HG02852 (cell line): ENCODE measurements at regions not wholly inside any gene's neighbourhood (a gene's known extent, or its start where the extent isn't known, plus 50 kb on each side); places are given as distances from the start of the nearest gene placed in this dataset.
"Not testable (repeated sequence)": the region's sequence is repeated elsewhere in the genome, so short reads cannot be mapped to it uniquely, and the experiment has no call there.

Experiments used
- ATAC-seq: cut with Tn5 transposase; IDR thresholded peaks from one replicate; pipeline ENCODE4 v1.9.1; 2021; ENCODE audit warnings: mild to moderate bottlenecking, moderate library complexity; ENCODE audit not compliant: unreplicated experiment

GRCh38 chr3:635393-635792 lies 438.8 kb downstream of the CHL1 start:
- no peak for ATAC-seq

- ATAC-seq, result no peak
Observed at GRCh38 chr3:643376-643775, 446.8 kb downstream of the CHL1 start.

- ATAC-seq, result no peak
Observed at GRCh38 chr3:655824-656223, 437.0 kb upstream of the CNTN6 start.

- no peak for ATAC-seq
Observed at GRCh38 chr3:661356-661755, 431.5 kb upstream of the CNTN6 start.

GRCh38 chr3:674116-674515 lies 418.7 kb upstream of the CNTN6 start:
- ATAC-seq, result no peak

GRCh38 chr3:675846-676245 lies 417.0 kb upstream of the CNTN6 start:
- no peak for ATAC-seq

- no peak for ATAC-seq
Observed at GRCh38 chr3:683770-684169, 409.1 kb upstream of the CNTN6 start.

- no peak for ATAC-seq
Observed at GRCh38 chr3:690770-691169, 402.1 kb upstream of the CNTN6 start.

GRCh38 chr3:700514-700913 lies 392.3 kb upstream of the CNTN6 start:
- ATAC-seq, result no peak

GRCh38 chr3:707041-707440 lies 385.8 kb upstream of the CNTN6 start:
- no peak for ATAC-seq

GRCh38 chr3:713006-713621 lies 379.7 kb upstream of the CNTN6 start:
- ATAC-seq, result no peak

GRCh38 chr3:713947-714620 lies 378.7 kb upstream of the CNTN6 start:
- no peak for ATAC-seq

- ATAC-seq, result no peak
Observed at GRCh38 chr3:721086-721485, 371.7 kb upstream of the CNTN6 start.

- ATAC-seq, result no peak
Observed at GRCh38 chr3:732326-732928, 360.4 kb upstream of the CNTN6 start.

- no peak for ATAC-seq
Observed at GRCh38 chr3:733313-733712, 359.5 kb upstream of the CNTN6 start.

GRCh38 chr3:757711-758110 lies 335.1 kb upstream of the CNTN6 start:
- no peak for ATAC-seq

- no peak for ATAC-seq
Observed at GRCh38 chr3:759106-759505, 333.7 kb upstream of the CNTN6 start.

GRCh38 chr3:773433-773832 lies 319.4 kb upstream of the CNTN6 start:
- ATAC-seq, result not testable (repeated sequence)

- no peak for ATAC-seq
Observed at GRCh38 chr3:775178-775880, 317.5 kb upstream of the CNTN6 start.

- ATAC-seq, result no peak
Observed at GRCh38 chr3:780505-780904, 312.3 kb upstream of the CNTN6 start.

GRCh38 chr3:791442-791841 lies 301.4 kb upstream of the CNTN6 start:
- ATAC-seq, result no peak

- no peak for ATAC-seq
Observed at GRCh38 chr3:792630-793029, 300.2 kb upstream of the CNTN6 start.
